ENCODE measurements at regions not wholly inside any gene's neighbourhood (a gene's known extent, or its start where the extent isn't known, plus 50 kb on each side); places are given as distances from the start of the nearest gene placed in this dataset.

DNA sequence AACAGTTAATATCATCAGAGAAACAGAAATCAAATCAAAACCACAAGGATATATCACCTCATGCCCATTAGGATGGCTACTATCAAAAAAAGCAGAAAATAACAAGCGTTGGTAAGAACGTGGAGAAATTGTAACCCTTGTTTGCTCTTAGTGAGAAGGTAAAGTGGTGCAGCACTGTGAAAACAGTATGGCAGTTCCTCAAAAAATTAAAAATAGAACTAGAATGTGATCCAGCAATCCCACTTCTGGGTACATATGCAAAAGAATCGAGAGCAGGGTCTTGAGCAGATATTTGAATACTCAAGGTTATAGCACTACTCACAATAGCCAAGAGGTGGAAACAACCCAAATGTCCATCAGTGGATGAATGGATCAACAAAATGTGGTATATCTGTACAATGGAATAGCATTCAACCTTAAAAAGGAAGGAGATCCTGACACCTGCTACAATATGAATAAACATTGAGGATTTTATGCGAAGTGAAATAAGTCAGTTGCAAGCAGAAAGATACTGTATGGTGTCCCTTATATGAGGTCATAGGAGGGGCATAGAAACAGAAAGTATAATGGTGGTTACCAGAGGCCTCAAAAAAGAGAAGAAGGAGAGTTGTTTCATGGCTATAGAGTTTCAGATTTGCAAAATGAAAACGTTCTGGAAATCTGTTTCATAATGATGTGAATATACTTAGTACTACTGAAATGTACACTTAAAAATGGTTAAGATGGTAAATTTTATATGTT lies 131.0 kb upstream of the EEA1 start:
- TF ChIP-seq POLR2AphosphoS5 (IDR thresholded peaks at IDR 0.05; ENCODE audit: borderline replicate concordance, low read depth, low read length) (no peak), EZH2 (IDR thresholded peaks at IDR 0.05) (no peak), FOXP2 (optimal IDR thresholded peaks at IDR 0.05; ENCODE audit: control extremely low read depth, extremely low read length, insufficient read depth) (no peak)
